ENCODE measurements at regions not wholly inside any gene's neighbourhood (a gene's known extent, or its start where the extent isn't known, plus 50 kb on each side); places are given as distances from the start of the nearest gene placed in this dataset.

- TF ChIP-seq, protein P1, sequence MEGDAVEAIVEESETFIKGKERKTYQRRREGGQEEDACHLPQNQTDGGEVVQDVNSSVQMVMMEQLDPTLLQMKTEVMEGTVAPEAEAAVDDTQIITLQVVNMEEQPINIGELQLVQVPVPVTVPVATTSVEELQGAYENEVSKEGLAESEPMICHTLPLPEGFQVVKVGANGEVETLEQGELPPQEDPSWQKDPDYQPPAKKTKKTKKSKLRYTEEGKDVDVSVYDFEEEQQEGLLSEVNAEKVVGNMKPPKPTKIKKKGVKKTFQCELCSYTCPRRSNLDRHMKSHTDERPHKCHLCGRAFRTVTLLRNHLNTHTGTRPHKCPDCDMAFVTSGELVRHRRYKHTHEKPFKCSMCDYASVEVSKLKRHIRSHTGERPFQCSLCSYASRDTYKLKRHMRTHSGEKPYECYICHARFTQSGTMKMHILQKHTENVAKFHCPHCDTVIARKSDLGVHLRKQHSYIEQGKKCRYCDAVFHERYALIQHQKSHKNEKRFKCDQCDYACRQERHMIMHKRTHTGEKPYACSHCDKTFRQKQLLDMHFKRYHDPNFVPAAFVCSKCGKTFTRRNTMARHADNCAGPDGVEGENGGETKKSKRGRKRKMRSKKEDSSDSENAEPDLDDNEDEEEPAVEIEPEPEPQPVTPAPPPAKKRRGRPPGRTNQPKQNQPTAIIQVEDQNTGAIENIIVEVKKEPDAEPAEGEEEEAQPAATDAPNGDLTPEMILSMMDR (IDR thresholded peaks at IDR 0.05), result no peak
- no peak for TF ChIP-seq EP300 (IDR thresholded peaks at IDR 0.05)
Observed at GRCh38 chr9:36781533-36781932, 208.8 kb downstream of the MELK start.

All from suprapubic skin (tissue), 3 donors.